ENCODE measurements at regions not wholly inside any gene's neighbourhood (a gene's known extent, or its start where the extent isn't known, plus 50 kb on each side); places are given as distances from the start of the nearest gene placed in this dataset.
A peak's percentile ranks its signal among the peaks of the same experiment; 100 is the strongest.

- in situ Hi-C loops (cut with MboI; ENCODE audit: low pct_unique_long_range_greater_than_20kb, low sequenced_read_pairs, unreplicated experiment) = no loop called here
- DNase-seq (ENCODE audit: low spot score) = peak; percentile 29
- TF ChIP-seq CTCF (IDR thresholded peaks at IDR 0.05; ENCODE audit: extremely low read depth, insufficient read depth, missing control alignments) = no peak
Observed at GRCh38 chr2:118632921-118633320, 214.5 kb downstream of the EN1 start.

- no peak for TF ChIP-seq CTCF (IDR thresholded peaks at IDR 0.05; ENCODE audit: extremely low read depth, insufficient read depth, missing control alignments)
- DNase-seq (ENCODE audit: low spot score) = no peak
- in situ Hi-C loops (cut with MboI; ENCODE audit: low pct_unique_long_range_greater_than_20kb, low sequenced_read_pairs, unreplicated experiment) = no loop called here
Observed at GRCh38 chr2:118627156-118627555, 220.3 kb downstream of the EN1 start.

GRCh38 chr2:118622913-118623312 lies 224.5 kb downstream of the EN1 start:
- in situ Hi-C loops (cut with MboI; ENCODE audit: low pct_unique_long_range_greater_than_20kb, low sequenced_read_pairs, unreplicated experiment) = no loop called here
- TF ChIP-seq CTCF (IDR thresholded peaks at IDR 0.05; ENCODE audit: extremely low read depth, insufficient read depth, missing control alignments) = no peak

GRCh38 chr2:118622108-118622507 lies 225.3 kb downstream of the EN1 start:
- no peak for TF ChIP-seq CTCF (IDR thresholded peaks at IDR 0.05; ENCODE audit: extremely low read depth, insufficient read depth, missing control alignments)
- in situ Hi-C loops (cut with MboI; ENCODE audit: low pct_unique_long_range_greater_than_20kb, low sequenced_read_pairs, unreplicated experiment) = no loop called here
- DNase-seq (ENCODE audit: low spot score) = no peak

More at GRCh38 chr2:118622913-118623312, 224.5 kb downstream of the EN1 start:
- DNase-seq (ENCODE audit: low spot score) = no peak

GRCh38 chr2:118618279-118618678 lies 229.2 kb downstream of the EN1 start:
- in situ Hi-C loops (cut with MboI; ENCODE audit: low pct_unique_long_range_greater_than_20kb, low sequenced_read_pairs, unreplicated experiment) = no loop called here
- TF ChIP-seq CTCF (IDR thresholded peaks at IDR 0.05; ENCODE audit: extremely low read depth, insufficient read depth, missing control alignments) = no peak
- DNase-seq (ENCODE audit: low spot score) = no peak

GRCh38 chr2:118616432-118616831 lies 231.0 kb downstream of the EN1 start:
- TF ChIP-seq CTCF (IDR thresholded peaks at IDR 0.05; ENCODE audit: extremely low read depth, insufficient read depth, missing control alignments) = no peak
- in situ Hi-C loops (cut with MboI; ENCODE audit: low pct_unique_long_range_greater_than_20kb, low sequenced_read_pairs, unreplicated experiment) = no loop called here
- DNase-seq (ENCODE audit: low spot score) = no peak

GRCh38 chr2:118614841-118615271 lies 232.6 kb downstream of the EN1 start:
- TF ChIP-seq CTCF (IDR thresholded peaks at IDR 0.05; ENCODE audit: extremely low read depth, insufficient read depth, missing control alignments) = no peak
- in situ Hi-C loops (cut with MboI; ENCODE audit: low pct_unique_long_range_greater_than_20kb, low sequenced_read_pairs, unreplicated experiment) = no loop called here
- no peak for DNase-seq (ENCODE audit: low spot score)

Data from GM13977 (cell line).